Transverse colon (tissue), 4 donors: ENCODE measurements at regions not wholly inside any gene's neighbourhood (a gene's known extent, or its start where the extent isn't known, plus 50 kb on each side); places are given as distances from the start of the nearest gene placed in this dataset.

ENCODE experiments used
- DNase-seq: peaks from one replicate; pipeline ENCODE4 v3.0.0-alpha.2; 2019
- H3K27ac ChIP-seq, 4 donors: fragments of 200-600 bp; sonication (generic); 2 replicates each; pipeline ENCODE4 v1.5.1; 2016 to 2018; ENCODE audit warnings: inconsistent platforms in 4 of 4
- H3K27me3 ChIP-seq: fragments of 200-600 bp; sonication (generic); 2 replicates; pipeline ENCODE4 v1.5.1; 2017; ENCODE audit warnings: inconsistent platforms
- H3K36me3 ChIP-seq, 4 donors: fragments of 200-600 bp; sonication (generic); 2 replicates each; pipeline ENCODE4 v1.5.1; 2017 to 2019; ENCODE audit warnings: inconsistent platforms in 4 of 4
- H3K4me1 ChIP-seq, 4 donors: fragments of 200-600 bp; sonication (generic); 2 replicates each; pipeline ENCODE4 v1.5.1; 2017 to 2020; ENCODE audit warnings: inconsistent platforms in 4 of 4
- H3K4me3 ChIP-seq, 4 donors: fragments of 200-600 bp; sonication (generic); 1 replicate in 1 of 4; 2 replicates in 3 of 4; pipeline versions ENCODE4 v1.5.1 to v1.6.1; 2017 to 2019; ENCODE audit warnings: inconsistent platforms in 4 of 4
- H3K9me3 ChIP-seq, 2 donors: fragments of 200-600 bp; sonication (generic); 2 replicates each; pipeline ENCODE4 v1.5.1; 2017 to 2019; ENCODE audit warnings: inconsistent platforms in 2 of 2
- EP300 ChIP-seq: sonication (generic); formaldehyde crosslinking; IDR thresholded peaks from one replicate; pipeline ENCODE4 v1.6.1; 2017; ENCODE audit warnings: antibody characterized with exemption, low read depth
- POLR2A ChIP-seq: fragments of 450-650 bp; IDR thresholded peaks from one replicate; pipeline ENCODE4 v1.6.1; 2016; ENCODE audit warnings: antibody characterized with exemption, mild to moderate bottlenecking, moderate library complexity
- POLR2AphosphoS5 ChIP-seq, 3 donors: sonication (generic); formaldehyde crosslinking; IDR thresholded peaks; one replicate each; pipeline ENCODE4 v1.6.1; 2016; ENCODE audit warnings: antibody characterized with exemption in 3 of 3
- WGBS, 2 donors: methylation state at CpG; one replicate each; pipeline ENCODE4 v1.1.5; 2018; ENCODE audit warnings: low coverage in 1 of 2; 5-methylcytosine and 5-hydroxymethylcytosine counted together
- in situ Hi-C, 4 donors: fragments of 200-750 bp; cut with MboI; loops; one replicate each; pipeline versions ENCODE4 v1.15.0 to v1.15.1; 2017; ENCODE audit warnings: low sequenced_read_pairs in 3 of 4, low pct_ligation_motif_present in 1 of 4, low pct_unique_long_range_greater_than_20kb in 1 of 4
- intact Hi-C: fragments of 100-400 bp; cut with DNase I; formaldehyde crosslinking; loops from one replicate; pipeline ENCODE4 v1.15.1; 2023; ENCODE audit warnings: low total_unique reads
- TF ChIP-seq, protein P1 (sequence below), 5 experiments: fragments of 200-600 bp in 3 of 5; fragments of 450-650 bp in 2 of 5; sonication (generic) in 3 of 5; IDR thresholded peaks; 1 replicate in 2 of 5; 2 replicates in 3 of 5; pipeline ENCODE4 v1.5.1; 2016 to 2017; ENCODE audit warnings: antibody characterized with exemption in 5 of 5, inconsistent platforms in 3 of 5, mild to moderate bottlenecking in 2 of 5, moderate library complexity in 1 of 5

DNA sequence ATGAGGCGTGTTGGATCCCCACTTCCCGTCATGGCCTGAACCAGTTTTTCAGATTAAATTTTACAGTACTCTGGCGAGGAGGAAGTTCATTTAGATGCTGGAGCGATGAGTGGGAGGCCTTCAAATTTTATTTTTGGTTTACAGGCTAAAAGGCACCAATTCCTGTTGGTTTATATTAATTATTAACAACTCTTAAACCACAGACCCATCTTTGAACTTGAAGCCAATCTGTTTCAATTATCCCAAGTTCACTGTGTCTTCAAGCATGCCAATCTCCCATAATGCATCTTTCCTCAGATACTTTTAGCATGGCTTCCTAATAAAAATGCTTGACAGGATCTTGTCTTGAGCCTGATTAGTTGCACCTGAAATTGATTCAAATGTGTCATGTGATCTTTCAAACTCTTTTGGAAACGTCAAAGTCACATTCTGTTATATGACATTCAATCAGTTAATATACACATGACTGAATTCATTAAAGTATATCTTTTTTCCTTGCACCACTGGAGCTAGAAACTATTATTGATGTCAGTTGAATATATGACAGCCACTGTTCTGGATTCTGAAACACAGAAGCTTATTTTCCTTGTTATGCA is 641.7 kb upstream of the TMEM132C start:
- WGBS, 2 donors, result 80% methylated on average over 5 of the region's 5 CpGs
- no peak for DNase-seq
- in situ Hi-C loops, result no loop called here
- intact Hi-C loops, result no loop called here
- H3K36me3 ChIP-seq, result no peaks in the 10 kb centered on the region
- no peak overlapping the region for H3K4me3 ChIP-seq
- no peaks in the 10 kb centered on the region for H3K4me1 ChIP-seq
- H3K9me3 ChIP-seq, result no peaks in the 10 kb centered on the region
- H3K27me3 ChIP-seq, result no peaks in the 10 kb centered on the region
- no peak overlapping the region for H3K27ac ChIP-seq
- TF ChIP-seq POLR2A, result no peak
- TF ChIP-seq, protein P1, sequence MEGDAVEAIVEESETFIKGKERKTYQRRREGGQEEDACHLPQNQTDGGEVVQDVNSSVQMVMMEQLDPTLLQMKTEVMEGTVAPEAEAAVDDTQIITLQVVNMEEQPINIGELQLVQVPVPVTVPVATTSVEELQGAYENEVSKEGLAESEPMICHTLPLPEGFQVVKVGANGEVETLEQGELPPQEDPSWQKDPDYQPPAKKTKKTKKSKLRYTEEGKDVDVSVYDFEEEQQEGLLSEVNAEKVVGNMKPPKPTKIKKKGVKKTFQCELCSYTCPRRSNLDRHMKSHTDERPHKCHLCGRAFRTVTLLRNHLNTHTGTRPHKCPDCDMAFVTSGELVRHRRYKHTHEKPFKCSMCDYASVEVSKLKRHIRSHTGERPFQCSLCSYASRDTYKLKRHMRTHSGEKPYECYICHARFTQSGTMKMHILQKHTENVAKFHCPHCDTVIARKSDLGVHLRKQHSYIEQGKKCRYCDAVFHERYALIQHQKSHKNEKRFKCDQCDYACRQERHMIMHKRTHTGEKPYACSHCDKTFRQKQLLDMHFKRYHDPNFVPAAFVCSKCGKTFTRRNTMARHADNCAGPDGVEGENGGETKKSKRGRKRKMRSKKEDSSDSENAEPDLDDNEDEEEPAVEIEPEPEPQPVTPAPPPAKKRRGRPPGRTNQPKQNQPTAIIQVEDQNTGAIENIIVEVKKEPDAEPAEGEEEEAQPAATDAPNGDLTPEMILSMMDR (IDR thresholded peaks at IDR 0.05), result no peak
- TF ChIP-seq EP300, result no peak
- no peak for TF ChIP-seq POLR2AphosphoS5 (IDR thresholded peaks at IDR 0.05)

DNA sequence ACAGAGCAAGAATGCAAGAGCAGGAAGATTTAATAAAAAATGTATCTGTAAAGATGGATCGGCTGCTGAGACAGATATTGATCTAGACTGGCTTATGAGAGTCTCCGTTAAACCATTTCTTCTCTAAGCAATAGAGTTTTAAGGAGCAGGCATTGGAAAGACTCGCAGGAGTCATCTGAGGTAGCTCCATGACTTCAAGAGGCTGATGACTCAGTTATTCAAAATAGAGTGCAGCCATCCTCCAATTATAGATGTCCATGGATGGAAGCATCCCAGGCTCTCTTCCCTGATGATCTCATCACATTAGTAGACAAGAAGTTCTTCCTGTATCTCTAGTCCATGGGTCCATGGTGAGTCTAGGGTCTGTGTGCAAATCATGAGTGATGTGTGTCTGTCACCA is 638.3 kb upstream of the TMEM132C start:
- Histone ChIP-seq H3K27me3 (no peaks in the 10 kb centered on the region), H3K9me3 (no peaks in the 10 kb centered on the region), H3K36me3 (no peaks in the 10 kb centered on the region), H3K4me3 (no peak overlapping the region), H3K4me1 (no peaks in the 10 kb centered on the region), H3K27ac (no peak overlapping the region)
- intact Hi-C loops, result no loop called here
- 87% methylated on average over 3 of the region's 3 CpGs; no CpG with 5 or more reads in 1 of the 2 donors for WGBS, 2 donors
- TF ChIP-seq EP300 (no peak), POLR2A (no peak), POLR2AphosphoS5 (IDR thresholded peaks at IDR 0.05) (no peak)
- TF ChIP-seq, protein P1 (IDR thresholded peaks at IDR 0.05), result no peak
- in situ Hi-C loops, result no loop called here
- DNase-seq, result no peak

DNA sequence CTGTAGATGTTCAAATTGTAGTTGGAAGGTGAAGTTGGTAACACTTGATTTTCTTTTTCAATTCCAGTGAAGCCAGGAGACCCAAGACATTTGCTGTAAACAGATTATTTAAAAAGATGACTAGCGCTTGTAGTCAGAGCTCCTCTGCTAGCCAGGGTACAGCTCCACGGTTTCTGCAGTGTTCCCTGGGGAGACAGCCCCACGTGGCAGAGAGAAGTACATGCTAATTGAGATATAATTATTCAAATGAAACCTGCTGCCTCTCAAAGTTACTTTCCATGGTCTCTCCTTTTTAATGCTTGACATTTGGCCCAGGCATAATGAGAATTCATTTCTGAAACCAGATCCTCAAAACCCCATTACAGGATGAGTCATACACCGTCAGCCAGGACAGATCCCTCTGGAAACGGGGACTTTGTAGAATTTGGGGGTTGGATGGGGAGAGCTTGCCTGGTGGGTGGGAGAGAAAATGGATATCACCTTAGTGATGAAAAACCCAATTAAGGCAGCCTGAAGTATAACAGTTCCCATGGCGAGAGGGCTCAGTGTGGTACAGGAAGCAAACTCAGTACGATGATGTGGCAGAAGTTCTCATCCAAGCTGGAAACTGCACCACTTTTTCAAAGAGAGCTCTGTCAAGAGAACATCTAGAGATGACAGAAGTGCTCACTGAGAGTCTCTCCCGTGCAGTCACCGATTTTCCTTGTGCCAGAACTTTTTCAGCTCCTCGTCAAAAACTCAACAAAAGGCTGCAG is 637.7 kb upstream of the TMEM132C start:
- Histone ChIP-seq H3K36me3 (no peaks in the 10 kb centered on the region), H3K9me3 (no peaks in the 10 kb centered on the region), H3K27me3 (no peaks in the 10 kb centered on the region), H3K27ac (no peak overlapping the region), H3K4me1 (no peaks in the 10 kb centered on the region), H3K4me3 (no peak overlapping the region)
- WGBS, 2 donors, result 47 to 68% methylated on average over 3 to 10 of the region's 10 CpGs
- intact Hi-C loops, result no loop called here
- TF ChIP-seq EP300 (no peak), POLR2A (no peak), POLR2AphosphoS5 (IDR thresholded peaks at IDR 0.05) (no peak)
- TF ChIP-seq, protein P1 (IDR thresholded peaks at IDR 0.05), result no peak
- in situ Hi-C loops, result no loop called here
- no peak for DNase-seq

DNA sequence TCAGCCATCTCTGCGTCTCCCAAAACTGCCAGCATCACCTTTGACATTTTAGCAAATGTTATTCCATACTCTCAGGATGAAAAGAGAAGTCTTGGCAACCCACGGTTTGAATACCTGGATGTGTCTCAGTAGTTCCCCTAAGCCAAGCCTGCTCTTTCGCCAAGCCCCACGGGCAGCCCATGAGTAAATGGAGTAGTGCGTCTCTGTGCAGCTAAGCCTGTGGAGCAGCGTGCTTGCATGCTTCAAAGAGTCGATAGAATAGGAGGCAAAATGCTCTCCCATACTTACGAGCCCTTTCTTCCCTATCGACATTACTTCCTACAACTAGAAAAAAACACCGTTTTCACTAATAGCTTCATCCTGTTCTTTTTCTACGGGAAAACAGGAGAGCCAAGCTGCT is 634.5 kb upstream of the TMEM132C start:
- 79 to 87% methylated on average over 9 to 11 of the region's 11 CpGs for WGBS, 2 donors
- intact Hi-C loops (no loop called here), in situ Hi-C loops (no loop called here)
- DNase-seq, result no peak
- H3K4me3 ChIP-seq, result no peak overlapping the region
- no peak for TF ChIP-seq POLR2AphosphoS5 (IDR thresholded peaks at IDR 0.05)
- no peak for TF ChIP-seq POLR2A
- TF ChIP-seq, protein P1 (IDR thresholded peaks at IDR 0.05), result no peak
- no peak for TF ChIP-seq EP300
- no peaks in the 10 kb centered on the region for H3K4me1 ChIP-seq
- H3K27ac ChIP-seq, result no peak overlapping the region
- no peaks in the 10 kb centered on the region for H3K27me3 ChIP-seq
- no peaks in the 10 kb centered on the region for H3K36me3 ChIP-seq
- no peaks in the 10 kb centered on the region for H3K9me3 ChIP-seq
